SK-N-SH (cell line): ENCODE measurements at regions not wholly inside any gene's neighbourhood (a gene's known extent, or its start where the extent isn't known, plus 50 kb on each side); places are given as distances from the start of the nearest gene placed in this dataset.
"Not testable (repeated sequence)": the region's sequence is repeated elsewhere in the genome, so short reads cannot be mapped to it uniquely, and the experiment has no call there.

ENCODE experiments used
- CTCF ChIA-PET: fragments of 300-600, 350-600 bp; formaldehyde crosslinking; extraction: SDS; loops from one replicate; lab custom pipeline; 2021; lab: Yijun Ruan, JAX
- POLR2A ChIA-PET: fragments of 350-600 bp; sonication (Branson Sonifier 250); formaldehyde crosslinking; extraction: SDS; loops from one replicate; lab custom pipeline; 2020; ENCODE audit warnings: antibody characterized with exemption, inconsistent platforms; lab: Yijun Ruan, JAX
- DNase-seq: peaks from one replicate; pipeline ENCODE4 v3.0.0; 2012
- H2AFZ ChIP-seq: fragments of 200-600 bp; sonication (generic); 2 replicates; pipeline ENCODE4 v1.8.1; 2016; ENCODE audit warnings: antibody characterized with exemption, mild to moderate bottlenecking, low read depth
- H3F3A ChIP-seq: fragments of 200-600 bp; sonication (generic); replicated peaks from 2 replicates; pipeline ENCODE3; 2016; ENCODE audit warnings: antibody characterized with exemption, mild to moderate bottlenecking; ENCODE audit not compliant: insufficient read depth
- H3K27ac ChIP-seq, 2 experiments: fragments of 200-500 bp in 1 of 2; fragments of 200-600 bp in 1 of 2; sonication (Bioruptor generic) in 1 of 2; sonication (generic), shearing (Covaris generic) in 1 of 2; 2 replicates each; pipeline versions ENCODE4 v1.5.1 to v1.6.1; 2014 to 2016; ENCODE audit warnings: low read depth in 2 of 2, inconsistent platforms in 1 of 2, low read length in 1 of 2, mild to moderate bottlenecking in 1 of 2, mixed read lengths in 1 of 2
- H3K27me3 ChIP-seq: fragments of 200-600 bp; sonication (generic), shearing (Covaris generic); 2 replicates; pipeline ENCODE4 v1.6.1; 2016; ENCODE audit warnings: mixed run types; ENCODE audit not compliant: insufficient read depth
- H3K36me3 ChIP-seq, 2 experiments: fragments of 200-500 bp in 1 of 2; fragments of 200-600 bp in 1 of 2; sonication (Bioruptor generic) in 1 of 2; sonication (generic) in 1 of 2; replicated peaks in 1 of 2; 2 replicates each; pipeline versions ENCODE3 to v1.5.1; 2014 to 2016; ENCODE audit warnings: low read length in 1 of 2, mild to moderate bottlenecking in 1 of 2; ENCODE audit not compliant: insufficient read depth in 2 of 2, control insufficient read depth in 1 of 2
- H3K4me1 ChIP-seq, 2 experiments: fragments of 200-500 bp in 1 of 2; fragments of 200-600 bp in 1 of 2; sonication (Bioruptor generic) in 1 of 2; sonication (generic), shearing (Covaris generic) in 1 of 2; 2 replicates each; pipeline versions ENCODE4 v1.5.1 to v1.6.1; 2014 to 2016; ENCODE audit warnings: low read depth in 1 of 2, low read length in 1 of 2, mixed run types in 1 of 2; ENCODE audit not compliant: insufficient read depth in 2 of 2, control insufficient read depth in 1 of 2
- H3K4me2 ChIP-seq: fragments of 200-600 bp; sonication (generic), shearing (Covaris generic); 2 replicates; pipeline ENCODE4 v1.6.1; 2017; ENCODE audit warnings: mixed run types
- H3K4me3 ChIP-seq, 2 experiments: fragments of 200-500 bp in 1 of 2; fragments of 200-600 bp in 1 of 2; sonication (Bioruptor generic) in 1 of 2; sonication (generic), shearing (Covaris generic) in 1 of 2; 2 replicates each; pipeline versions ENCODE4 v1.5.1 to v1.8.1; 2014 to 2016; ENCODE audit warnings: low read depth in 2 of 2, inconsistent platforms in 1 of 2, low read length in 1 of 2, mild to moderate bottlenecking in 1 of 2, mixed read lengths in 1 of 2, moderate library complexity in 1 of 2
- H3K79me2 ChIP-seq: fragments of 200-600 bp; sonication (generic); 2 replicates; pipeline ENCODE4 v1.8.1; 2017; ENCODE audit warnings: mild to moderate bottlenecking; ENCODE audit not compliant: insufficient read depth
- H3K9ac ChIP-seq: fragments of 200-600 bp; sonication (generic); 2 replicates; pipeline ENCODE4 v1.6.1; 2017; ENCODE audit warnings: mixed run types
- H3K9me2 ChIP-seq: fragments of 200-600 bp; sonication (generic); 2 replicates; pipeline ENCODE4 v1.6.1; 2017; ENCODE audit warnings: mixed run types
- H3K9me3 ChIP-seq: fragments of 200-600 bp; sonication (generic); 2 replicates; pipeline ENCODE4 v1.6.1; 2017; ENCODE audit warnings: mixed run types, mild to moderate bottlenecking, moderate library complexity
- H4K20me1 ChIP-seq: fragments of 200-600 bp; sonication (generic); 2 replicates; pipeline ENCODE4 v1.6.1; 2017; ENCODE audit warnings: mild to moderate bottlenecking, mixed run types; ENCODE audit not compliant: insufficient read depth
- GATA2 ChIP-seq: sonication (generic); formaldehyde crosslinking; IDR thresholded peaks from 2 replicates; pipeline ENCODE4 v1.5.0; 2020; ENCODE audit warnings: mild to moderate bottlenecking, missing genetic modification reagents
- RAD21 ChIP-seq: IDR thresholded peaks from 2 replicates; pipeline ENCODE4 v1.6.1; 2012; ENCODE audit warnings: mild to moderate bottlenecking, low read length
- REST ChIP-seq: IDR thresholded peaks from 2 replicates; pipeline ENCODE4 v1.6.1; 2012; ENCODE audit warnings: mild to moderate bottlenecking, low read depth, low read length, moderate library complexity
- TCF12 ChIP-seq: IDR thresholded peaks from 2 replicates; pipeline ENCODE4 v1.4.0; 2012
- USF2 ChIP-seq: fragments of 150-350 bp; IDR thresholded peaks from 2 replicates; pipeline ENCODE4 v1.6.1; 2017; ENCODE audit warnings: antibody characterized with exemption, low read length, low read depth, borderline replicate concordance
- WGBS: methylation state at CpG from one replicate; pipeline ENCODE4 v1.1.6; 2017; ENCODE audit warnings: low lambda C conversion rate; 5-methylcytosine and 5-hydroxymethylcytosine counted together

GRCh38 chr5:82952326-82952725 lies 124.9 kb downstream of the TMEM167A start:
- CTCF ChIA-PET = no interaction called here
- Histone ChIP-seq H3K27me3 (no peaks in the 10 kb centered on the region), H3K9me2 (no peaks in the 10 kb centered on the region), H3K4me1 (no peaks in the 10 kb centered on the region), H3K4me2 (no peak overlapping the region), H3K9ac (no peak overlapping the region), H4K20me1 (no peaks in the 10 kb centered on the region), H3K9me3 (no peaks in the 10 kb centered on the region), H2AFZ (no peak overlapping the region), H3K27ac (no peak overlapping the region), H3K79me2 (no peaks in the 10 kb centered on the region), H3K4me3 (no peak overlapping the region), H3F3A (no peaks in the 10 kb centered on the region), H3K36me3 (no peaks in the 10 kb centered on the region)
- DNase-seq = no peak
- POLR2A ChIA-PET = no interaction called here
- TF ChIP-seq REST = no peak
- no peak for TF ChIP-seq USF2
- no peak for TF ChIP-seq GATA2 (CRISPR knock-in tag)
- TF ChIP-seq TCF12 = no peak
- TF ChIP-seq RAD21 = no peak
- WGBS = 86% methylated on average over 1 of the region's 1 CpG

GRCh38 chr5:82944267-82944666 lies 132.9 kb downstream of the TMEM167A start:
- POLR2A ChIA-PET = not testable (repeated sequence)

More at GRCh38 chr5:82944267-82944666, 132.9 kb downstream of the TMEM167A start:
- 75% methylated on average over 7 of the region's 8 CpGs for WGBS
- H2AFZ ChIP-seq, H3K79me2 ChIP-seq, H3K4me3 ChIP-seq, H3K27me3 ChIP-seq, CTCF ChIA-PET, H3K9me2 ChIP-seq, H3F3A ChIP-seq, H3K9ac ChIP-seq, H4K20me1 ChIP-seq, H3K4me1 ChIP-seq, H3K4me2 ChIP-seq, H3K36me3 ChIP-seq, H3K9me3 ChIP-seq, DNase-seq, H3K27ac ChIP-seq: not testable (repeated sequence)
